Activated T-cell treated with anti-CD3 and anti-CD28 coated beads for 24 hours (primary cell): ENCODE measurements at regions not wholly inside any gene's neighbourhood (a gene's known extent, or its start where the extent isn't known, plus 50 kb on each side); places are given as distances from the start of the nearest gene placed in this dataset.

Experiments used
- DNase-seq: peaks from one replicate; pipeline ENCODE4 v3.0.0-alpha.2; 2020; ENCODE audit warnings: low read depth

GRCh38 chr18:78528411-78529258, 451.0 kb upstream of the SALL3 start:
- DNase-seq, result no peak

GRCh38 chr18:78531637-78532036, 448.0 kb upstream of the SALL3 start:
- no peak for DNase-seq

GRCh38 chr18:78538669-78539440, 440.8 kb upstream of the SALL3 start:
- no peak for DNase-seq

GRCh38 chr18:78540636-78541529, 438.7 kb upstream of the SALL3 start:
- no peak for DNase-seq

GRCh38 chr18:78542204-78542603, 437.4 kb upstream of the SALL3 start:
- DNase-seq, result no peak

- no peak for DNase-seq
These were observed 436.4 kb upstream of the SALL3 start for GRCh38 chr18:78543201-78543725.

- DNase-seq, result no peak
These were observed 433.3 kb upstream of the SALL3 start for GRCh38 chr18:78546281-78546680.

- no peak for DNase-seq
These were observed 431.8 kb upstream of the SALL3 start for GRCh38 chr18:78547817-78548216.

- no peak for DNase-seq
These were observed 431.2 kb upstream of the SALL3 start for GRCh38 chr18:78548261-78549058.

GRCh38 chr18:78549971-78550370, 429.6 kb upstream of the SALL3 start:
- no peak for DNase-seq

GRCh38 chr18:78554944-78555608, 424.5 kb upstream of the SALL3 start:
- DNase-seq, result no peak

- no peak for DNase-seq
These were observed 422.2 kb upstream of the SALL3 start for GRCh38 chr18:78557371-78557770.

- DNase-seq, result no peak
These were observed 421.4 kb upstream of the SALL3 start for GRCh38 chr18:78558101-78558810.

GRCh38 chr18:78558948-78559347, 420.7 kb upstream of the SALL3 start:
- no peak for DNase-seq

- DNase-seq, result no peak
These were observed 420.0 kb upstream of the SALL3 start for GRCh38 chr18:78559584-78559983.

- no peak for DNase-seq
These were observed 417.7 kb upstream of the SALL3 start for GRCh38 chr18:78561757-78562510.

- DNase-seq, result no peak
These were observed 417.1 kb upstream of the SALL3 start for GRCh38 chr18:78562531-78562961.

- DNase-seq, result no peak
These were observed 416.5 kb upstream of the SALL3 start for GRCh38 chr18:78563110-78563509.

- DNase-seq, result no peak
These were observed 415.6 kb upstream of the SALL3 start for GRCh38 chr18:78564030-78564429.
